Trophoblast cell (in vitro differentiated cells and primary cell): ENCODE measurements at regions not wholly inside any gene's neighbourhood (a gene's known extent, or its start where the extent isn't known, plus 50 kb on each side); places are given as distances from the start of the nearest gene placed in this dataset.
"Not testable (repeated sequence)": the region's sequence is repeated elsewhere in the genome, so short reads cannot be mapped to it uniquely, and the experiment has no call there.

Experiments used
- DNase-seq, 2 donors: peaks; one replicate each; pipeline ENCODE4 v3.0.0-alpha.2; 2016
- H2AFZ ChIP-seq: 2 replicates; pipeline ENCODE4 v1.6.1; 2013; ENCODE audit warnings: low read length, moderate library complexity, mild to moderate bottlenecking; ENCODE audit not compliant: insufficient read depth, poor library complexity
- H2AK5ac ChIP-seq: 2 replicates; pipeline ENCODE4 v1.6.1; 2013; ENCODE audit warnings: mild to moderate bottlenecking, low read length
- H2BK120ac ChIP-seq: 2 replicates; pipeline ENCODE4 v1.6.1; 2013; ENCODE audit warnings: low read length, mild to moderate bottlenecking, moderate library complexity; ENCODE audit not compliant: insufficient read depth, poor library complexity
- H2BK12ac ChIP-seq: 2 replicates; pipeline ENCODE4 v1.6.1; 2013; ENCODE audit warnings: mild to moderate bottlenecking, low read length, moderate library complexity
- H2BK5ac ChIP-seq: 2 replicates; pipeline ENCODE4 v1.6.1; 2013; ENCODE audit warnings: low read length, low read depth, moderate library complexity, mild to moderate bottlenecking; ENCODE audit not compliant: poor library complexity
- H3K14ac ChIP-seq: 2 replicates; pipeline ENCODE4 v1.6.1; 2013; ENCODE audit warnings: mild to moderate bottlenecking, low read length
- H3K18ac ChIP-seq: 2 replicates; pipeline ENCODE4 v1.6.1; 2013; ENCODE audit warnings: mild to moderate bottlenecking, low read length
- H3K23ac ChIP-seq: 2 replicates; pipeline ENCODE4 v1.6.1; 2013; ENCODE audit warnings: low read length
- H3K27ac ChIP-seq: 2 replicates; pipeline ENCODE4 v1.5.1; 2013; ENCODE audit warnings: low read depth, mild to moderate bottlenecking, inconsistent platforms, low read length, moderate library complexity
- H3K27me3 ChIP-seq: 2 replicates; pipeline ENCODE4 v1.6.1; 2013; ENCODE audit warnings: inconsistent platforms, mild to moderate bottlenecking, low read length, moderate library complexity; ENCODE audit not compliant: insufficient read depth
- H3K36me3 ChIP-seq, 2 experiments: 1 replicate in 1 of 2; 2 replicates in 1 of 2; pipeline ENCODE4 v1.6.1; 2013; ENCODE audit warnings: low read length in 2 of 2, mild to moderate bottlenecking in 2 of 2, moderate library complexity in 1 of 2; ENCODE audit not compliant: insufficient read depth in 2 of 2, control insufficient read depth in 1 of 2
- H3K4ac ChIP-seq: 2 replicates; pipeline ENCODE4 v1.6.1; 2013; ENCODE audit warnings: low read depth, mild to moderate bottlenecking, low read length, moderate library complexity
- H3K4me1 ChIP-seq, 2 experiments: 1 replicate in 1 of 2; 2 replicates in 1 of 2; pipeline ENCODE4 v1.6.1; 2013; ENCODE audit warnings: low read length in 2 of 2, mild to moderate bottlenecking in 2 of 2, moderate library complexity in 1 of 2; ENCODE audit not compliant: insufficient read depth in 2 of 2, control insufficient read depth in 1 of 2
- H3K4me2 ChIP-seq: 2 replicates; pipeline ENCODE4 v1.6.1; 2013; ENCODE audit warnings: inconsistent platforms, mild to moderate bottlenecking, low read length, moderate library complexity
- H3K4me3 ChIP-seq: 2 replicates; pipeline ENCODE4 v1.5.1; 2013; ENCODE audit warnings: mild to moderate bottlenecking, low read depth, low read length, inconsistent platforms
- H3K79me1 ChIP-seq: one replicate; pipeline ENCODE4 v1.6.1; 2013; ENCODE audit warnings: low read length
- H3K79me2 ChIP-seq: 2 replicates; pipeline ENCODE4 v1.6.1; 2013; ENCODE audit warnings: low read length, mild to moderate bottlenecking; ENCODE audit not compliant: control insufficient read depth, insufficient read depth, poor library complexity
- H3K9ac ChIP-seq: 2 replicates; pipeline ENCODE4 v1.6.1; 2013; ENCODE audit warnings: mild to moderate bottlenecking, low read length
- H3K9me3 ChIP-seq: 2 replicates; pipeline ENCODE4 v1.6.1; 2013; ENCODE audit warnings: low read depth, mild to moderate bottlenecking, control low read depth, inconsistent platforms, low read length; ENCODE audit not compliant: insufficient read depth
- H4K12ac ChIP-seq: 2 replicates; pipeline ENCODE4 v1.6.1; 2013; ENCODE audit warnings: low read depth, mild to moderate bottlenecking, low read length, moderate library complexity
- H4K8ac ChIP-seq: 2 replicates; pipeline ENCODE4 v1.6.1; 2013; ENCODE audit warnings: low read depth, mild to moderate bottlenecking, low read length, moderate library complexity
- H4K91ac ChIP-seq: one replicate; pipeline ENCODE4 v1.6.1; 2013; ENCODE audit warnings: low read depth, mild to moderate bottlenecking, low read length, moderate library complexity
- WGBS: extraction: QIAGEN DNeasy Blood & Tissue Kit; methylation state at CpG from one replicate; pipeline ENCODE4 v1.1.7; 2013; ENCODE audit warnings: missing lambda C conversion rate; ENCODE audit not compliant: insufficient read length, insufficient coverage; ENCODE audit errors: extremely low coverage; 5-methylcytosine and 5-hydroxymethylcytosine counted together

DNA sequence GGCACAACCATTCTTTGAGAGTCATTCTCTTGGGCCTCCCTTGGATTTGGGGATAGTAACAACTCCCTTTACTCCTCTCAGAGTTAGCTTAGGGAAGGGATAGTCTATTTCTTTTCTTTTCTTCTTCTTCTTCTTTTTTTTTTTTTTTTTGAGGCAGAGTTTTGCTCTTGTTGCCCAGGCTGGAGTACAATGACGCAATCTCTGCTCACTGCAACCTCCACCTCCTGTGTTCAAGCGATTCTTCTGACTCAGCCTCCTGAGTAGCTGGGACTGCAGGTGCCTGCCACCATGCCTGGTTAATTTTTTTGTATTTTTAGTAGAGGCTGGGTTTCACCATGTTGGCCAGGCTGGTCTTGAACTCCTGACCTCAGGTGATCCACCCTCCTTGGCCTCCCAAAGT, 465.8 kb downstream of the PLCL1 start:
- not testable (repeated sequence) for H3K14ac ChIP-seq, H2BK12ac ChIP-seq, H3K18ac ChIP-seq, H3K79me2 ChIP-seq, H3K9ac ChIP-seq, H3K36me3 ChIP-seq, DNase-seq, H3K4ac ChIP-seq, H2AFZ ChIP-seq, H4K12ac ChIP-seq, H3K27ac ChIP-seq, H3K23ac ChIP-seq, H4K91ac ChIP-seq, H3K4me3 ChIP-seq, H2BK120ac ChIP-seq, H2AK5ac ChIP-seq, H3K4me1 ChIP-seq, H3K27me3 ChIP-seq, H3K4me2 ChIP-seq, H3K9me3 ChIP-seq, H3K79me1 ChIP-seq, H4K8ac ChIP-seq, H2BK5ac ChIP-seq
- WGBS: no CpG with 5 or more reads among the region's 2 CpGs

DNA sequence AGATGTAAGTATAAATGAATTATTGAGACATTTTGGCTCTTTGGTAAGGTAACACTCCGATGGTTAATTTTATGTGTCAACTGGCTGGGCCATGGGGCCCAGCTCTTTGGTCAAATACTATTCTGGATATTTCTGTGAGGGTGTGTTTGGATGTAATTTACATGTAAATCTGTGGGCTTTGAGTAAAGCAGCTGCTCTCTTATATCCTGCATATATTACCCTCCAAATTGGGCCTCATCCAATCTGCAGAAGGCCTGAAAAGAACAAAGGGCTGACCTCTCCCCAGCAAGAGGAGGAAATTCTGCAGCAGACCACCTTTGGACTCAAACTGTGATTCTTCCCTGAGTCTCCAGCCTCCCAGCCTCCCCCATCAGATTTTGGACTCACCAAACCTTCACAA, 464.1 kb downstream of the PLCL1 start:
- no peak overlapping the region for H4K91ac ChIP-seq
- no peak overlapping the region for H4K8ac ChIP-seq
- H3K4ac ChIP-seq: no peak overlapping the region
- H3K79me1 ChIP-seq: no peaks in the 10 kb centered on the region
- H3K14ac ChIP-seq: no peak overlapping the region
- no peak overlapping the region for H2BK120ac ChIP-seq
- no peak overlapping the region for H3K23ac ChIP-seq
- H3K9me3 ChIP-seq: no peaks in the 10 kb centered on the region
- no peak overlapping the region for H3K27ac ChIP-seq
- no peaks in the 10 kb centered on the region for H3K4me1 ChIP-seq
- no peak overlapping the region for H2BK5ac ChIP-seq
- H3K79me2 ChIP-seq: no peaks in the 10 kb centered on the region
- no peak overlapping the region for H4K12ac ChIP-seq
- H2BK12ac ChIP-seq: no peak overlapping the region
- H3K36me3 ChIP-seq: no peaks in the 10 kb centered on the region
- H3K27me3 ChIP-seq: no peaks in the 10 kb centered on the region
- H3K4me3 ChIP-seq: no peak overlapping the region
- DNase-seq: no peak
- no peak overlapping the region for H2AK5ac ChIP-seq
- H3K4me2 ChIP-seq: no peak overlapping the region
- no peak overlapping the region for H3K9ac ChIP-seq
- no CpG with 5 or more reads among the region's 1 CpG for WGBS
- no peak overlapping the region for H2AFZ ChIP-seq
- H3K18ac ChIP-seq: no peak overlapping the region

DNA sequence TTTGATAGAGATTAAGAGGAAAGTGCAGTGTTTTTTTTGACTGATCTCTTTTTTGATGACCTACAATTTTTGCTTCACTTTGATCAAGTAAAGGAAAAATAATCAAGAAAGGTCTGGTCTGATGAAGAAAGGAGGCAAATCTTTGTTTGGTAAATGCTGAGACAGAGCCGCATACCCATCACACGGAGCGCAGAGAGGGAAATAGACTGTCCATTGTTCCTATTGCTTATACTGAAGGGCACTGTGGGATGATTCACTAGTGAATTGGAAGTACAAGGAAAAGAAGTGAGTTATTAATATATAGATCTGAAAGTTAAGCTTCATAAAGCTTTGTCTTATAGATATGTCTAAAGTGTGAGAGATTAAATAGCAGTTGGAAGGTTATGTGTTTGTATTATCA, 455.1 kb downstream of the PLCL1 start:
- no peak overlapping the region for H3K18ac ChIP-seq
- no peak overlapping the region for H3K14ac ChIP-seq
- no peak overlapping the region for H3K4me3 ChIP-seq
- DNase-seq: no peak
- no peak overlapping the region for H2AFZ ChIP-seq
- H4K12ac ChIP-seq: no peak overlapping the region
- no peaks in the 10 kb centered on the region for H3K79me2 ChIP-seq
- no peak overlapping the region for H3K4me2 ChIP-seq
- no peak overlapping the region for H3K9ac ChIP-seq
- H3K79me1 ChIP-seq: no peaks in the 10 kb centered on the region
- no peaks in the 10 kb centered on the region for H3K9me3 ChIP-seq
- no peak overlapping the region for H2BK12ac ChIP-seq
- H2BK120ac ChIP-seq: no peak overlapping the region
- no peaks in the 10 kb centered on the region for H3K4me1 ChIP-seq
- no peak overlapping the region for H2AK5ac ChIP-seq
- H3K36me3 ChIP-seq: no peaks in the 10 kb centered on the region
- no peak overlapping the region for H4K8ac ChIP-seq
- no peak overlapping the region for H3K23ac ChIP-seq
- H3K27me3 ChIP-seq: no peaks in the 10 kb centered on the region
- no CpG with 5 or more reads among the region's 3 CpGs for WGBS
- H3K27ac ChIP-seq: no peak overlapping the region
- H3K4ac ChIP-seq: no peak overlapping the region
- no peak overlapping the region for H2BK5ac ChIP-seq
- H4K91ac ChIP-seq: no peak overlapping the region

DNA sequence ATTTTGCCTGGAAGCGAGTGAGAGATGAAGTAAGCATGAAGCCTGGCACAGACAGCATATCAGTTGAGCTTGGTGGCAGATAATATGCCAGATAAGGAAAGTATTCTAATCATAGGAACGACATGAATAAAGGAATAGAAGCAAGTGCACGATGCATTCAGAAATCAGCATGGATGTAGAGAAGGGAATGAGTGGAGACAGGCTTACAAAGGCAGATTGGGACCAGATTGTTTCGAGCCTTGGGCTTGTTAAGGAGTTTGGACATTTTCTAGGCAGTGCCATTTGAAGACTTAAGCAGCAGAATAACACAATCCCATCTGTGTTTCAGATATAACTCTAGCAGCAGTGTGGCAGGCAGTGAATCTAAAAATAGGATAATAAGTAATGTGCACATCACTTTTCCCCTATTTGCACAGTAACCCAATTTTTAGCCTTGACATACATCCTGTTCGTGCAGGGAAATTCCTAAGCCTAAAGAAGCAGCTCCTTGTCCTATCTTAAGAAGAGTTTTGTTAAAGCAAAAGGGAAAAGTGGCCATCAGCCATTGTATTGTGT, 450.2 kb downstream of the PLCL1 start:
- H2BK12ac ChIP-seq: no peak overlapping the region
- no peak overlapping the region for H3K14ac ChIP-seq
- H2AFZ ChIP-seq: no peak overlapping the region
- H3K4me2 ChIP-seq: no peak overlapping the region
- H4K8ac ChIP-seq: no peak overlapping the region
- H3K27me3 ChIP-seq: no peaks in the 10 kb centered on the region
- H3K79me1 ChIP-seq: no peaks in the 10 kb centered on the region
- no peak overlapping the region for H2BK5ac ChIP-seq
- no peak overlapping the region for H4K91ac ChIP-seq
- H3K18ac ChIP-seq: no peak overlapping the region
- H3K4me1 ChIP-seq: no peaks in the 10 kb centered on the region
- H3K36me3 ChIP-seq: no peaks in the 10 kb centered on the region
- no peak overlapping the region for H3K27ac ChIP-seq
- H2AK5ac ChIP-seq: no peak overlapping the region
- no peak overlapping the region for H3K9ac ChIP-seq
- H3K79me2 ChIP-seq: no peaks in the 10 kb centered on the region
- no peak overlapping the region for H4K12ac ChIP-seq
- H3K9me3 ChIP-seq: no peaks in the 10 kb centered on the region
- no peak for DNase-seq
- WGBS: no CpG with 5 or more reads among the region's 5 CpGs
- H3K4me3 ChIP-seq: no peak overlapping the region
- H2BK120ac ChIP-seq: no peak overlapping the region
- no peak overlapping the region for H3K23ac ChIP-seq
- no peak overlapping the region for H3K4ac ChIP-seq
